ENCODE measurements at regions not wholly inside any gene's neighbourhood (a gene's known extent, or its start where the extent isn't known, plus 50 kb on each side); places are given as distances from the start of the nearest gene placed in this dataset.

DNA sequence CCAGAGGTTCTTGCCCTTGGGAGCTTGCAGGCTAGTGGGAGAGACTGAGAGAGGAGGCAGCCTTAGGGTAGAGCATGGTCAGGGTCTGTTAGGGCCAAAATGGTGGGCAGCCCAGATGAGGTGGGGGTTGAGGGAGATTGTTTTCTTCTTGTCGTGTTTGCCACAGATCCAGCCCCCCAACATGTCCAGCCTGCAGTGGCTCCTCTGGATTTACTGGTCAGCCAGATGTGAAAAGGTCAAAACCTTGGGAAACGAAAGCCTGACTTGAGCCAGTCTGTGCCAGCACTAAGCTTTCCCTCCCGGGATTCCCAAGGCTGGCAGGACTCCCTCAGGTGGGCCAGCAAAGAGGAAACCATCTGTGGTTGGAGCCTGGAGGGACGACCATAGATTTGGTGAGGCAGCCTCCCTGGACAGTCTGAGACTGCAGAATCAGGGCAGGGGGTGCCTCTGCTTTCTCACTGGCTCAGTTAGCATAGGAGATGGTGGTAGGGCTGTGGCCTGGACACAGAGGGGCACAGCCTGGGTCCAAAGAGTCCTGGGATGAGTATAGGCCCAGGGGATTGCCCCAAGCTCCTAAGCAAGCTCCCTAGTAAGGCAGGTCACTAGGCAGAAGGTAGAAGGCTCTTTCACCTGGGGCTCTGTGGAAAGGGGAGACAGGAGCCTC, 51.2 kb upstream of the PRR23C start:
- Histone ChIP-seq H3K27ac (no peak overlapping the region), H3K27me3 (no peaks in the 10 kb centered on the region), H3K4me1 (no peaks in the 10 kb centered on the region), H3K4me3 (no peak overlapping the region), H3K9me3 (no peaks in the 10 kb centered on the region), H3K36me3 (no peaks in the 10 kb centered on the region)
- TF ChIP-seq, protein P1, sequence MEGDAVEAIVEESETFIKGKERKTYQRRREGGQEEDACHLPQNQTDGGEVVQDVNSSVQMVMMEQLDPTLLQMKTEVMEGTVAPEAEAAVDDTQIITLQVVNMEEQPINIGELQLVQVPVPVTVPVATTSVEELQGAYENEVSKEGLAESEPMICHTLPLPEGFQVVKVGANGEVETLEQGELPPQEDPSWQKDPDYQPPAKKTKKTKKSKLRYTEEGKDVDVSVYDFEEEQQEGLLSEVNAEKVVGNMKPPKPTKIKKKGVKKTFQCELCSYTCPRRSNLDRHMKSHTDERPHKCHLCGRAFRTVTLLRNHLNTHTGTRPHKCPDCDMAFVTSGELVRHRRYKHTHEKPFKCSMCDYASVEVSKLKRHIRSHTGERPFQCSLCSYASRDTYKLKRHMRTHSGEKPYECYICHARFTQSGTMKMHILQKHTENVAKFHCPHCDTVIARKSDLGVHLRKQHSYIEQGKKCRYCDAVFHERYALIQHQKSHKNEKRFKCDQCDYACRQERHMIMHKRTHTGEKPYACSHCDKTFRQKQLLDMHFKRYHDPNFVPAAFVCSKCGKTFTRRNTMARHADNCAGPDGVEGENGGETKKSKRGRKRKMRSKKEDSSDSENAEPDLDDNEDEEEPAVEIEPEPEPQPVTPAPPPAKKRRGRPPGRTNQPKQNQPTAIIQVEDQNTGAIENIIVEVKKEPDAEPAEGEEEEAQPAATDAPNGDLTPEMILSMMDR (IDR thresholded peaks at IDR 0.05): no peak
- intact Hi-C loops (cut with DNase I): no loop called here
- no peak for ATAC-seq
- DNase-seq: no peak

- TF ChIP-seq, protein P1 (IDR thresholded peaks at IDR 0.05): no peak
- Histone ChIP-seq H3K4me1 (no peaks in the 10 kb centered on the region), H3K4me3 (no peak overlapping the region), H3K27ac (no peak overlapping the region), H3K27me3 (no peaks in the 10 kb centered on the region), H3K36me3 (no peaks in the 10 kb centered on the region), H3K9me3 (no peaks in the 10 kb centered on the region)
- ATAC-seq: no peak
- no peak for DNase-seq
- intact Hi-C loops (cut with DNase I): no loop called here
These were observed 52.0 kb upstream of the PRR23C start for GRCh38 chr3:139096670-139097069.

DNA sequence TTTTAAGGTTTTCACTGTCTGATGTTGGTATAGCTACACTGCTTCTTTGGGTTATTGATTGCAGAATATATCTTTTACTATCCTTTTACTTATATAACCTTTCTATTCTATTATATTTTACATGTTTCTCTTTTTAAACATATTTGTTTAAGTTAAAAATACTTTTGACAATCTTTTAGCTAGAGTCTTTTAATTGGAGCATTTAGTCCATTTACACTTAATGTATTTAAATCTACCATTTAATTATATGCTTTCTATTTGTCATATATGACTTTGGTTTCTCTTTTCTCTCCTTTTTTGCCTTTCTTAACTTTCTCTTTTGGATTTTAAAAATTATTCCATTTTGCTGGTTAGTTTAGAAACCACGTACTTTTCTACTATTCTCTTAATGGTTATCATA, 53.7 kb upstream of the PRR23C start:
- intact Hi-C loops (cut with DNase I): no loop called here
- TF ChIP-seq, protein P1 (IDR thresholded peaks at IDR 0.05): no peak
- H3K36me3 ChIP-seq: no peaks in the 10 kb centered on the region
- no peaks in the 10 kb centered on the region for H3K9me3 ChIP-seq
- DNase-seq (no peak), ATAC-seq (no peak)
- no peaks in the 10 kb centered on the region for H3K4me1 ChIP-seq
- H3K27ac ChIP-seq: no peak overlapping the region
- no peaks in the 10 kb centered on the region for H3K27me3 ChIP-seq
- no peak overlapping the region for H3K4me3 ChIP-seq

DNA sequence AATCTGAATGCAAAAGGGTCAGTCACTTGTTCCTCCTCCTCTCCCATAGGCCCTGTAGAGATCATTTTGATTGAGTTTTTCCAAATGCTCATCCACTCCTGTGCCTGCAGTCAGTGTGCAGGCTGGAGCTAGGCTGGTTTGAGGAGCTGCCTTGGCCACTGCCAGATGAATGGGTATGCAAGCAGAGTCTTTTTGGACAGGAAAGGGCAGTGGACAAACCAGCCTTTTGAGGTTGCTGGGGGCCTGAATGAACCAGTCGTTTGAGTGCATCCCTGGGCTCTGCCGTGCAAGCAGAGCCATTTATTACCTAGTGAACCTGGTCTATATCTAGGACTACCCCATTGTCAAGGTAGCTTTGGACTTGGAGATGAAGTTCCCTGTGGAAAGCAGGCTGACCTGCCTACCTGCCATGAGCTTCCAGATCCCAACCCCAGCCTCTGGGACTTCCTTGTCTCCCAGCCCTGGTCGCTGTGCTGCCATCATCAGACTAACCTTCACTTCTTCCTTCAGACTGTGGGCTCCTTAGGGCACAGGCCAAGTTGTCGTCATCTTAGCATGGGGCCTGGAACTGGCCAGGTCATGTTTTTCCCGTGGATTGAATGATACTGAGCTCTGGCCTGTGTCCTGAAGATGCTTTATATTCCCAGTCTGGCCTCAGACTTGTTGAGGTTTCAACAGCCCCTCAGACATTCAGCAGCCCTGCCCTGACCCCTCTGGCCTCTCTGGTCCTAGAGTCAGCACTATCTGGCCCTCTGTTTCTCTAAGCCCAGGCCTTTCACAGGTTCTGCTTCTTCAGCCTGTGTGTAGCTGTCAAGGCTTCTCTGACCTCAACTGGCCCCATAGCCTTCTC, 55.5 kb upstream of the PRR23C start:
- Histone ChIP-seq H3K4me1 (no peaks in the 10 kb centered on the region), H3K9me3 (no peaks in the 10 kb centered on the region), H3K4me3 (no peak overlapping the region), H3K36me3 (no peaks in the 10 kb centered on the region), H3K27me3 (no peaks in the 10 kb centered on the region), H3K27ac (no peak overlapping the region)
- intact Hi-C loops (cut with DNase I): no loop called here
- ATAC-seq (no peak), DNase-seq (peak; percentile 11)
- TF ChIP-seq, protein P1 (IDR thresholded peaks at IDR 0.05): no peak

DNA sequence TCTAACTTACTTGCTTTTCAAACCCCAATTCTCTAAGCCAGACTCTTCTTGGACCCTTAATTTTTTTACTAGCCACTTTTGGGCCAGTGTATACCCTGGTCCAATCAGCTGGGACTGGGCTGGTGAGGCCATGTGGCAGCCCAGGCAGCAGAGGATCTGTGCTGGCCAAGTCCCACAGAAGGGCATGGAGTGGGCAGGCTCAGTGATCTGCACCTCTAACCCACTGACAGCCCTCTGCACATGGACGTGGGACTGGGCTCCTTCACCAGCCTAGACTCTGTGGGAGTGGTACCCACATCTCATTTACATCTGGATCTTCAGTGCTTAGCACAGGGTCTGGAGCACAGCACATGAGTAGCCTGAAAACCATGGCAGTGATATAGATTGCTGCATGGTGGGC, 56.1 kb upstream of the PRR23C start:
- TF ChIP-seq, protein P1 (IDR thresholded peaks at IDR 0.05): no peak
- Histone ChIP-seq H3K4me3 (no peak overlapping the region), H3K27ac (no peak overlapping the region), H3K4me1 (no peaks in the 10 kb centered on the region), H3K9me3 (no peaks in the 10 kb centered on the region), H3K36me3 (no peaks in the 10 kb centered on the region), H3K27me3 (no peaks in the 10 kb centered on the region)
- ATAC-seq: peak; percentile 8
- DNase-seq: no peak
- intact Hi-C loops (cut with DNase I): no loop called here

Data from upper lobe of right lung (tissue), 1 donor.